GM12891 (cell line): ENCODE measurements at regions not wholly inside any gene's neighbourhood (a gene's known extent, or its start where the extent isn't known, plus 50 kb on each side); places are given as distances from the start of the nearest gene placed in this dataset.

ENCODE experiments used
- DNase-seq: peaks from one replicate; pipeline ENCODE4 v3.0.0; 2011; ENCODE audit warnings: low spot score; ENCODE audit not compliant: insufficient read length
- FAIRE-seq: peaks from 2 replicates; lab custom pipeline; 2011; peaks lifted over from hg19 to GRCh38; lab: Jason Lieb, UNC
- PAX5 ChIP-seq: IDR thresholded peaks from 2 replicates; pipeline ENCODE4 v1.6.1; 2011; ENCODE audit warnings: low read length, moderate library complexity, mild to moderate bottlenecking; ENCODE audit not compliant: insufficient read depth, severe bottlenecking
- POLR2A ChIP-seq: IDR thresholded peaks from 2 replicates; pipeline ENCODE4 v1.6.1; 2011; ENCODE audit warnings: low read depth, low read length, control low read depth
- POLR2AphosphoS5 ChIP-seq: IDR thresholded peaks from 2 replicates; pipeline ENCODE4 v1.6.1; 2011; ENCODE audit warnings: low read depth, low read length, control low read depth
- POU2F2 ChIP-seq: IDR thresholded peaks from 2 replicates; pipeline ENCODE4 v1.6.1; 2011; ENCODE audit warnings: low read depth, mild to moderate bottlenecking, control low read depth, low read length, moderate library complexity
- SPI1 ChIP-seq: IDR thresholded peaks from 2 replicates; pipeline ENCODE4 v1.6.1; 2011; ENCODE audit warnings: low read depth, low read length, control low read depth
- TAF1 ChIP-seq: IDR thresholded peaks from 2 replicates; pipeline ENCODE4 v1.6.1; 2011; ENCODE audit warnings: low read depth, low read length, control low read depth

DNA sequence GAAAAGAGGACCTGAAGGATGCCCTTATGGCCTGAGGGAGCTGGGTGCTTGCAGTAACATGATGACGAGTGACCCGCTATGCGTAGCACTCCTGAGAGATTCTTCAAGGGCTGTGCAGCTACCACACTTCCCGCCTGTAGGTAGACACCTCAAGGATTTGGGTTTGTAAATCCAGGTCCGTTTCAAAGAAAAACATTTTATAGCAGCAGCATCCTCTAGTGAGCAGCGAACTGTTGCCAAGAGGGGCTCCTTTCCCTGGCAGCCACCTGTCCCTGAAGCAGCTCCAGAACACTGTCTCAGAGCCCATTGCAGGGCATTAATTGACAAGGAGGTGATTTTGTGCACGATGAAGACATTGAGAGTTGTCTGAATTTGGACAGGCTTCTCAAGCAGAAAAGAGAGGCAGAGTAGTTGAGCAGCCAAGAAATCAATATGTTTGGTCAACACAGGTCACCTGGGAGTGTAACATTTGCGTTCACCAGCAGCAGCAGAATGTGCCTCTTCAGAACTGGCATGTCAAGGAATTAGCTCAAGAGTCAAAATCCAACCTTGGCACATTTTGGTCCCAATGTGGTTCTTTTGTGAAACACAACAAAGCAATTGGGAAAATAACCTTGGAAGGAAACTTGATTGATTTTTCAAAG lies 209.8 kb upstream of the MTNR1B start:
- no peak for TF ChIP-seq SPI1
- TF ChIP-seq POLR2A: no peak
- TF ChIP-seq TAF1: no peak
- no peak for TF ChIP-seq POLR2AphosphoS5
- TF ChIP-seq POU2F2: no peak
- TF ChIP-seq PAX5: no peak
- no peak for DNase-seq
- no peak for FAIRE-seq

- no peak for FAIRE-seq
- TF ChIP-seq TAF1 (no peak), POLR2AphosphoS5 (no peak), POU2F2 (no peak), SPI1 (no peak), PAX5 (no peak), POLR2A (no peak)
- DNase-seq: no peak
Observed at GRCh38 chr11:92762121-92762540, 207.3 kb upstream of the MTNR1B start.

GRCh38 chr11:92763336-92763735 lies 206.1 kb upstream of the MTNR1B start:
- TF ChIP-seq SPI1 (no peak), PAX5 (no peak), POU2F2 (no peak), TAF1 (no peak), POLR2AphosphoS5 (no peak), POLR2A (no peak)
- DNase-seq: no peak
- FAIRE-seq: no peak

DNA sequence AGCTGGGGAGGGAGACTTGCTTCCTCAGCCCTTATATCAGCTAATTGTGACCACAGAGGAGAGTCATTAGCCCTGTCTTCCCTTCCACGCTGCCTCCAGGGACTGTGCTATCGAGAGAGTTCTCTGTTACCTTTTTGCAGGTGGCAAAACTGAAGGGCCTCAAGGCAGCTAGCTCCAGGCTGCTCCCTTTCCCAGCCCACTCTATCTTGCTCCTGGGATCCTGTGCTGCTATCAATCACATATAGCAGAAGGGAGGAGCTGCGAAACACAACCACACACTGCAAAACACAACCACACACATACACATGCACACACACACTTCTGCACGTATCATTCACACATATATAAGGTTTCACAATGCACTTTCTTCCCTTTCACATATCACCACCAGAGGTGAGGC lies 205.3 kb upstream of the MTNR1B start:
- DNase-seq: no peak
- TF ChIP-seq POLR2A (no peak), SPI1 (no peak), POU2F2 (no peak), TAF1 (no peak), PAX5 (no peak), POLR2AphosphoS5 (no peak)
- FAIRE-seq: no peak

DNA sequence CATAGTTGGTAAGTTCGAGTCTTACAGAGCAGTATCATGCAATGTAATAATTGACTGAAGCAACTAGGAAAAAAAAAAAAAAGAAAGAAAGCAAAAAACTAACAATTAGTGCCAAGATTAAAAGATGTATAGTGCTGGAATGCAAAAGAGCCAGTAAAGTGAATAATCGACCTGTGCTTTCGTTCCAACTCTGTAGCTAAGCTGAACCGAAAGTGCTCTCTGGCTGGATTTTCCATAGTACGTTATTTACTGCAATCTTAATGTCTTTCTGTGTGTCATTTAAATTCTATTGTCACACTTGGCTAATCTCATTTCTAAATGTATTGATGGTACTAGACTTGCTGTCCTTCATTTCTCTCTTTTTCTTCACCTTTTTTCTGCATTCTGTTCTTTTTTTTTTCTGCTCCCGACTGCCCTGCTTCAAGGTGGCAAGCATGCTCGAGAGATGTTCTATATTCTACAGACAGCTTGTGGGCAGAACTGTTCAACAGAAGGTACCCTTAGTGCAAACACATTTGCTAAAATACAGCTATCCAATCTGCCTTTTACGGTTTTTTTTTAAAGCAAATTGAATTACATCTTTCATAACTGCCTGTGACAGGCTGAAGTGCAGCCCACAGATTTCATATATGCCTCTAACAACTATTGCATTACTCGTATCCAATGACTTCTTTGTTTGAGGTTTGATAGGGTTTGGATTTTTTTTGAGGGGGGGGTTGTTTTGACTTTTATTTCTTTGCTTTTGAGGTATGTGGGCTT lies 204.2 kb upstream of the MTNR1B start:
- FAIRE-seq (no peak), DNase-seq (no peak)
- TF ChIP-seq TAF1 (no peak), POU2F2 (no peak), POLR2AphosphoS5 (no peak), PAX5 (no peak), SPI1 (no peak), POLR2A (no peak)

GRCh38 chr11:92765965-92766371 lies 203.5 kb upstream of the MTNR1B start:
- FAIRE-seq (no peak), DNase-seq (no peak)
- no peak for TF ChIP-seq POLR2A
- no peak for TF ChIP-seq PAX5
- TF ChIP-seq POLR2AphosphoS5: no peak
- TF ChIP-seq POU2F2: no peak
- TF ChIP-seq SPI1: no peak
- no peak for TF ChIP-seq TAF1

GRCh38 chr11:92766698-92767097 lies 202.8 kb upstream of the MTNR1B start:
- no peak for DNase-seq
- TF ChIP-seq POLR2AphosphoS5 (no peak), POU2F2 (no peak), TAF1 (no peak), PAX5 (no peak), POLR2A (no peak), SPI1 (no peak)
- FAIRE-seq: no peak

GRCh38 chr11:92767416-92767815 lies 202.0 kb upstream of the MTNR1B start:
- DNase-seq (no peak), FAIRE-seq (no peak)
- TF ChIP-seq POLR2A (no peak), POU2F2 (no peak), PAX5 (no peak), SPI1 (no peak), TAF1 (no peak), POLR2AphosphoS5 (no peak)
